HG02885 (cell line): ENCODE measurements at regions not wholly inside any gene's neighbourhood (a gene's known extent, or its start where the extent isn't known, plus 50 kb on each side); places are given as distances from the start of the nearest gene placed in this dataset.
"Not testable (repeated sequence)": the region's sequence is repeated elsewhere in the genome, so short reads cannot be mapped to it uniquely, and the experiment has no call there.

ENCODE experiments used
- ATAC-seq: cut with Tn5 transposase; IDR thresholded peaks from one replicate; pipeline ENCODE4 v1.9.1; 2021; ENCODE audit warnings: mild to moderate bottlenecking; ENCODE audit not compliant: unreplicated experiment, poor library complexity

GRCh38 chr17:21470422-21470821, 94.3 kb downstream of the KCNJ12 start:
- ATAC-seq = not testable (repeated sequence)

DNA sequence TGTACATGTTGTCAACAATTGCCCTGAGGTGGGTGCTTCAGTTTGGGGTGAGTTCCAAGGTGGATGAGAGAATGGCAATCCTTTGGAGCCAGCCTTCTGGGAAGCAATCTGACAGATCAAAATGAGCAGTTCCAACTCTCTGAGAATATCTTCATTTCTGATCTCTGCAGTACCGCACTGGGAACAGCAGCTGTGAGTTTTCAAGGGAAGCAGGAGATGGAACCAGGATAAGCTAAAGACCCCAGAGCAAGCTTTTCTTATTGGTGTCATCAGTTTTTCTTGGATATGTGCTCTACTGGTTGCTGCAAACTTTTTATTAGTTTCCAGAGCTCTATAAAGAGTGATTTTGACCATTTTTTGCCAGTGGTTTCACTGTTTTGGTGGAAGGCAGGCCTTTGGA, 94.7 kb downstream of the KCNJ12 start:
- ATAC-seq = no peak

DNA sequence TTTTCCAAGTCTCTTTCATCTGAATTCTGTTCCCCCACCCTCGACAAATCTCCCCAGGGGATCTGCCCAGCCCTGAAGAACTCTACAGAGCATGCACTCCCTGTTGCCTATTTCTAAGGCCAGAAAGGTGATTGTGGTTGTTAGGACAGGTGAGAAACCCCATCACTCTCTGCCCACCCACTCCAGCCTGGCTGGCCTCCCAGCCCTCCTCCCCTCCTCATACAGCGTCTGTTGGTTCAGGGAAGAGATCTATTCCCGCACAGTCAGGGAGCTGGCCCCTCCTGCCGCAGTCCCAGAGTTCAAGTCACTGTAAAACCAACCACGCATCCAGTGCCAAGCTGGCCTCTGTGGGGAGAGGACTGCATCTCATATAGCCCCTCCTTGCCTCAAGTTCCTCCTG, 98.7 kb downstream of the KCNJ12 start:
- no peak for ATAC-seq

DNA sequence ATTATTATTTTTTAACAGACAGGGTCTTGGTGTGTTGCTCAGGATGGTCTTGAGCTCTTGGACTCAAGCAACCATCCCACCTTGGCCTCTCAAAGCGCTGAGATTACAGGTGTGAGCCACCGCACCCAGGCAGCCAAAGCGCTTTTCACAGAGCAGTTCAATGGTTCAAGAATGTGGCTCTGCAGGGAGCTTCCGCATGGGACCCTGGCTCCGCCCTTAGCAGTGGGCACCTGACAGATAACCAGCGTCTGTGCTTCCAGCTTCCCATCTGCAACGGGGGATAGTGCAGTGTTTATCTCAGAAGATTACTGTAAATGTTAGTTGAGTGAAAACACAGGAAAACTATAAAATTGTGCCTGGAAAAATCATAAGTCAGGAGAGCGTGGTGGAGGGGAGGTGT, 99.4 kb downstream of the KCNJ12 start:
- no peak for ATAC-seq

DNA sequence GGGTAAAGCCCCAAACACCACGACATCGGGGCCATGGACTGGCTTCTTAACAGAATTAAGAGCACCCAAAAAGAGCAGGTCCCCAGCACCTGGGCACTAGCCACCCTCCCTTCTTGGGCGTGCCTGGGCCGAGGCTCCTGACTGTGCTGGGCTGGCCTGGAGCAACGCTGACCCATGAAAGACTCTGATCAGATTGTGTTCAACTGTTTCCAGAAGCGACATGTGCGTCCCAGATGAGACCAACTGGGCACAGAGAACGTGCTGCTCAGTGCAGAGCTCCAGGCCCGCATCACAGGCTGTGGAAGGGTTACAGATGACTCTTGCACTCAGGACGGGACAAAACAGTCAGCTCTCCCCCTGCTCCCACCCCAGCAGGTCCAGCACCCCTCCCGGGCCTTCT, 100.7 kb downstream of the KCNJ12 start:
- ATAC-seq = no peak

DNA sequence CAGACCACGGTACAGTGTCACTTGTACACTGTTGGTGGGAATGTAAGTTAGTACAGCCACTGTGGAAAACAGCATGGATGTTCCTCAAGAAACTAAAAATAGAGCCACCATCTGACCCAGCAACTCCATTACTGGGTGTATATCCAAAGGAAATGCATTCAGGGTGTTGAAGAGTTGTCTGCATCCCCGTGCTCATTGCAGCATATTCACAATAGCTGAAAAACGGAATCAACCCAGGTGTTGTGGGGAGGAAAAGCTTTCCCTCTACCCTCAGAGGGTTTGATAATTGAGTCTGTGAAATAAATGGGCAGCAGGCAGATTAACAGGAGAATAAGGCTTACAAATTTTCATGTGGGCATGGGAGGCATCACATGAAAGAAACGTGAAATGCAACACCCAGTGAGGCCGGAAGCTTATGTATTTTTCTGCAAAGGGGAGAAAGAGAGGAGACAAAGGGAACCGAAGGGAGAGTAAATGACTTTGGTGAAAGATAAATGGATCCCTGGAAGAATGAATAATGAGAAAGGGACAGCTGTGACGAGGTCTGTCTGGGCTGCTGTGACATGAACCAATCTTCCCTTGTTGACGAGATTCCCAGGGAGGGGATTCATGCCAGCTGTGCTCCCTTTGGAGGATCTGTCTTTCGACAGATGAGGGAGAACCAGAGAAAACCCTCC, 106.2 kb downstream of the KCNJ12 start:
- ATAC-seq = no peak

GRCh38 chr17:21488043-21488442, 111.9 kb downstream of the KCNJ12 start:
- not testable (repeated sequence) for ATAC-seq

DNA sequence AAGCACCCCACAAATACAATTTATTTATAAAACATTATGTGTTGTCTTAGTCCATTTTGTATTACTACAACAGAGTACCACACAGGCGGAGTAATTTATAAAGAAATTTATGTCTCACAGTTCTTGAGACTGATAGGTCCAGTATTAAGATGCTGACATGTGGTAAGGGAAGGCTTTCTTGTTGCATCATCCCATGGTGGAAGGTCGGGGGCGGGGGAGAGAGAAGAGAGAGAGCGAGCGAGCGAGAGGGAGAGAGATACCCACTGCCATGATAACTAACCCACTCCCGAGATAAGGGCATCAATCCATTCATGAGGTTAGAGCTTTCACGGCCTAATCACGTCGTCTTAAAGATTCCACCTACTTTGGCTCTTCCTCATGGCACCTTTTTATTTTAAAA, 117.8 kb downstream of the KCNJ12 start:
- no peak for ATAC-seq

DNA sequence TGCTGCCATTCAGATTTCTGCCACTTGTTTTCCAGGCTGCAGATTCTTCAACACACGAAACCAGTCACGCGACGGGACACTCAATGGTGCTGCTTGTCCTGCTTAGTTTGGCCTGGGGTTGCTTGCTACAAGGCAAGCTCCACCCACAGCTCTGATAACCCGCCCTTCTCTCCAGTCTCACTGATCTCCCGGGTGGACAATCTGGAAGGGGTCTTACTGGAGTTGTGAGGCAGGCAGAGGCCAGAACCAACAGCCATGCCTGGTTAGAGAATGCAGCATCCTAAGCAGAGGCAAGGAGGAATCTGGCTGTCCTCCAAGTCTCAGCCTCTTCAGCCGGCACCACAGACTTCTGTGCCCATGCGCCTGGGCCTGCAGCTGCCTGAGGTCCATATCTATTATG, 119.1 kb downstream of the KCNJ12 start:
- no peak for ATAC-seq

- no peak for ATAC-seq
Observed at GRCh38 chr17:21500064-21500463, 123.9 kb downstream of the KCNJ12 start.

- not testable (repeated sequence) for ATAC-seq
Observed at GRCh38 chr17:21501927-21502700, 126.0 kb downstream of the KCNJ12 start.

DNA sequence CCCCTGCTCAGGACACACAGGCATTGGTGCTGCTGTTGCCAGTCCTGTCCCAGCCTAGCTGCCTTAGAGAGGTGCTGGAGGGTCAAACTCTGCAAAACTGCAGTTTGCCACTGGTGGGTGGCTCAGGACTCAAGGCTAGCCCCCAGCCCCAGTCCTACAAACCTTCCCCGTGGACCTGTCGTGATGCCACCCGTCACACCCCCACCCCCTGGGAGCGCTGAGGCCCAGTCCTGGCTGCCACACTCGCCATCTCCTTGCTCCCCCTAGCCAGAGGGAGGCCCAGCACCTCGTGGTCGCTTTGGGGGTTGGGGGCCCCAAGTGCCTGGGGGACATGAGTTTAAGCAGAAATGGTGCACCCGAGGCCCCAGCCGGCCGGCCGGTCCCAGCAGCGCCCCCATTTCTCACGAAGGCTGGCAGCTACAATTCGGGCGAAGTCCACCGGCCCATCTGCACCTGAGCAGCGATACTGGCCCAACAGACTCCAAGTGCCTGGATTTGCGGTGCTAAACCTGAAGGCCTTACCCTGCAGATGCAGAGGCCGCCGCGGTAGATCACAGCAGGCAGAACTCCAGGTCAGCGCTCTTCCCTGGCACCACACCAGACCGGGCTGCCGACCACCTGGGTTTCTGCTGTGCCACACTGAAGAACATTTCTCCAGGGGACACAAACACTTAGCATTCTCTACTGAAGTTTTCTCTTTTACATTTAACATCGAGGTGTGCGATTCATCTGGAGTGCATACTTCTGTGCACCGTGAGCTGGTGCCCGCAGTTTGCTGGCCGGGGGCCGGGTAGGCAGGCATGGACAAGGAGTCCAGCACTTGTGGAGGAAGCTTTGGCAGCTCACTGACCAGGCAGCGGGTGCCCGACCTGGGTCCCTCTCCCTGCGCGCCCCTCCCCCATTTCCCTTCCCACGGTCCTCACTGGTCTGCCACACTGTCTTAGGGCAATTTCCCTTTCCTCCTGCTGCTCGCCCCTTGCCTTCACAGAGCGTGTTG, 130.0 kb downstream of the KCNJ12 start:
- no peak for ATAC-seq

GRCh38 chr17:21507806-21508205, 131.6 kb downstream of the KCNJ12 start:
- ATAC-seq = not testable (repeated sequence)

- ATAC-seq = no peak
Observed at GRCh38 chr17:21508211-21508610, 132.1 kb downstream of the KCNJ12 start.

DNA sequence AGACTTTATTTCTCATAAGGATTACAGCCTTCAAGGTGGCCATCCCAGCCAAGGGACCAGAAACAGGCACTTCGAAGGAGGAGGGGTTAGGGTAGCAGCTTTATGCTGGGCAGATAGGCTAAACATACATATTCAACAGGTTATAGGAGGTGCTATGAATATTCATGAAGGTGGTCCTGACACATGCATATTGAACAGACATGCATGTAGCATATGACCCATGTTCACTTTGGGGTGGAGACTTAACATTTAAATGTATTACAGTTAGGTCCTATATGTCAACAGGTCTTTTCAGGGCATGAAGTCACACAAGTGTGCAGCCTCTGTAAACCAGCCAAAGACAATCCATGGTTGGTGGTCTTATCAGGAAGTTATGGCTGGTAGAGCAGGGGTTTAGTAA, 133.2 kb downstream of the KCNJ12 start:
- not testable (repeated sequence) for ATAC-seq

DNA sequence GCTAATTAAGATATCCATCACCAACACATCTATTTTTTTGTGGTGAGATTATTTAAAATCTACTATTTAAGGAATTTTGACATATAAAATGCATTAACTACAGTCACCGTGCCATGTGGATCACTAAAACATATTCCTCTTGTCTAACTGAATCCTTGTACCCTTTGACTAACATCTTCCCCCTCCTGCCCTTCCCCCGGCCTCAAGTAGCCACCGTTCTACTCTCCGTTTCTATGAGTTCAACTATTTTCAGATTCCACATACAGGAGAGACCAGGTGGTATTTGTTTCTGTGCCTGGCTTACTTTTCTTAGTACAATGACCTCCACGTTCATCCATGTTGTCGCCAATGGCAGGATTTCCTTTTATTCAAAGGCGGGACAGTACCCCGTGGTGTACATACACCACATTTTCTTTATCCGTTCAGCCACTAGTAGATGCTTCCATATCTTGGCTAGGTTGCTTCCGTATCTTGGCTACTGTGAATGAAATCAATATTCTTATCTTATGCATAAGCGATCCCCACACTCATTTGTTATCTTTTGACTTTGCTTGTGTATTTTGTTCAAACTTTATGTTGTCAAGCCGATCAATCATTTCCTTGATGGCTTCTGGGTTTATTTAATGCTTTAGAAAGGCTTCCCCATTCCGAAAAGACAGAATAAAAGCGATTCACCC, 134.7 kb downstream of the KCNJ12 start:
- ATAC-seq = no peak

DNA sequence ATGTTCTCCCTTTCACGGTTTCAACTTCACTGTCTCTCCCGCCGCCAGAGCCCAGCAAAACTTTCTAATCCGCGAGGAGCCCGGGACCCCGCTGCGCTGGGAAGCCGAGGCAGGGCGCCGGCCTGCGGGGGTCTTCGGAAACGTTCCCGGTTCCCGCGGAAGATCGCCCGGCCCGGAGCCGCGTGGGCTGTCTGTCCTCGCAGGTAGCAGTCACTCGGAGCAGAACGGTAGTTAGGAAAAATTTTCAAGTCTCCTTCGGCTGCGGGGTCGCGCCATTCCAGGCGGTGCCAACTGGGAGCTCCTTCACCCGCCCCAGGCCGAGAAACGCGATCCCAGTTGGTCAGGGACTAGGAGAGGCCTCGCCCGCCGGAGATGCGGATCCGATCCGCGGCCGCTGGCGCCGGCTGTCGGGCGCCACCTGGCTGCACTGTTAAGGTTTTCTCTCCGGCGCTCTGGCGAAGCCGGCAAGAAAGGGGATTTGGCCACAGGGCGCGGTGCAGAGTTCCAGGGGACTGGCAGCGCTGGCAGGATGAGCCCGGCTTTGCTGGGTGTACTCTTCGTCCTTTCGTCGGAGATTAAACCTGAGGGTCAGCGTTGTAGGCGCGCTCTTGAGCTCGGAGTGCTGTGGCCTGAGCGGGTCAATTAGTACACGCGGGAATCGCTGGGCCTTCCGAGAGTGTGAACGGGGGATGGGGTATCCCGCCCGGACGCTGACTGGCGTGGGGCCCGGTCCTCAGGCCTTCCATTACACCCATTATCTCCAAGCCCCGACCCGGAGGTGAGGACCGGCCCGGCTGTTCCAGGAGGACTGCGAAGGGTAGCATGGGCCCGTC, 135.4 kb downstream of the KCNJ12 start:
- peak; percentile 72 for ATAC-seq

DNA sequence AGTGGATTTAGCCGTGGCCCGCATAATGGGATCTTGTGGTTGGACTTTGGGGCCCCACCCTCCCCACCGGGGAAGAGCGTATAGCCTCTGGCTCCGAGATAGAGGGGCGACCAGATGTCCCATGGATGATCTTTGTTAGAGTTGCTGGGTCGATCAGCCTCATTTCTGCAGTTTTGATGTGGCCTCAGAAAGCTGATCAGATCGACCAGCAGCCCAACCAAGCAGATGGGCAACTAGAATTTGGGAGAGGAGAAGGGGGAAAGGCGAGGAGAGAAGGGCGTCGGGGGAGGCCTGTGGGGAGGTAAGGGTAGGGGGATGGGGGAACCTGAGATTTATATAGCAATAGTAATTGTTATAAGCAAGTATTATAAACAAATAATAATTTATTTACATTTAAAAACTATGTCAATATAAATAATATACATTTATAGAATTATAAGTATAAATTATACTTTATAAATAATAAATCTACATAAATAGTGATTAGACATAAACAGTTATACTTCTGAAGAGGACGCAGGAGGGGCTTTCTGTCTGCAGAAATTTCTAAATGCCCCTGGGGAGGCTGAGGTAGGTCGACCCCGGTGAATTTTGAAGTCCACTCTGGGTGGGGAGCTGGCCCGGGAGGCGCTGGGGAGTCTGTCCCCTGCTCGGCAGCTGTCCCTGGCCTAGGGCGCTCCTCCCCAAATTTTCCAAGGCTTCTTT, 136.3 kb downstream of the KCNJ12 start:
- ATAC-seq = peak; percentile 7
